Endothelial cell (in vitro differentiated cells): ENCODE measurements at regions not wholly inside any gene's neighbourhood (a gene's known extent, or its start where the extent isn't known, plus 50 kb on each side); places are given as distances from the start of the nearest gene placed in this dataset.

ENCODE experiments used
- DNase-seq: peaks from one replicate; pipeline ENCODE4 v3.0.0; 2021; ENCODE audit warnings: low spot score
- H3K27ac Mint-ChIP-seq: one replicate; pipeline ENCODE4 v1.8.0; 2021; ENCODE audit warnings: mixed read lengths, inconsistent platforms; ENCODE audit not compliant: unreplicated experiment
- H3K27me3 Mint-ChIP-seq: one replicate; pipeline ENCODE4 v1.8.0; 2021; ENCODE audit warnings: mild to moderate bottlenecking, moderate library complexity, mixed read lengths, inconsistent platforms; ENCODE audit not compliant: unreplicated experiment
- H3K36me3 Mint-ChIP-seq: one replicate; pipeline ENCODE4 v1.8.0; 2021; ENCODE audit warnings: mild to moderate bottlenecking, low read depth, mixed read lengths, inconsistent platforms; ENCODE audit not compliant: unreplicated experiment
- H3K4me1 Mint-ChIP-seq: one replicate; pipeline ENCODE4 v1.8.0; 2021; ENCODE audit warnings: mild to moderate bottlenecking, mixed read lengths, inconsistent platforms; ENCODE audit not compliant: unreplicated experiment
- H3K4me3 Mint-ChIP-seq: one replicate; pipeline ENCODE4 v1.8.0; 2021; ENCODE audit warnings: mild to moderate bottlenecking, mixed read lengths, inconsistent platforms; ENCODE audit not compliant: unreplicated experiment
- H3K9me3 Mint-ChIP-seq: one replicate; pipeline ENCODE4 v1.8.0; 2021; ENCODE audit warnings: mixed read lengths, inconsistent platforms; ENCODE audit not compliant: unreplicated experiment
- TF ChIP-seq, protein P1 (sequence below): fragments of 200-600 bp; sonication (generic); IDR thresholded peaks from one replicate; pipeline ENCODE4 v1.5.0; 2021; ENCODE audit warnings: antibody characterized with exemption; ENCODE audit not compliant: unreplicated experiment

DNA sequence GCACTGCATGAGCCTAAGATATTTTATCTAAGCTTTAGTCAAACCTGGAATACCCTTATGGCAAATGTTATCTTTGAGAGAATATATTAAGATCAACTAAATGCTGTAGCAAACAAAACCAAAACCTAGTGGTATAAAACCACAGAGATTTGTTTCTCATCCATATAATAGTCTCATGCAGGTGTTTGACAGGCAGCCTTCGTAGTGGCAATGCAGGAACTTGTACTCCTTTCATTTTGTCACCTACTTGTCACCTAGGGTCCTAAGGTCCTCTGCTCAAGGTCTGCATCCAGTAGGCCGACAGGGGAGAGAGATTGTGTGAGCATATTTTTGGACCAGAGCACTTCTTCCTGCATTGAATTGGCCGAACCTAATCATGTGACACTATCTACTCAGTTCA, 352.6 kb downstream of the GPR37 start:
- Mint-ChIP-seq H3K36me3 (no peaks in the 10 kb centered on the region), H3K4me1 (no peaks in the 10 kb centered on the region), H3K4me3 (no peak overlapping the region), H3K27me3 (no peaks in the 10 kb centered on the region), H3K27ac (no peak overlapping the region), H3K9me3 (no peaks in the 10 kb centered on the region)
- TF ChIP-seq, protein P1, sequence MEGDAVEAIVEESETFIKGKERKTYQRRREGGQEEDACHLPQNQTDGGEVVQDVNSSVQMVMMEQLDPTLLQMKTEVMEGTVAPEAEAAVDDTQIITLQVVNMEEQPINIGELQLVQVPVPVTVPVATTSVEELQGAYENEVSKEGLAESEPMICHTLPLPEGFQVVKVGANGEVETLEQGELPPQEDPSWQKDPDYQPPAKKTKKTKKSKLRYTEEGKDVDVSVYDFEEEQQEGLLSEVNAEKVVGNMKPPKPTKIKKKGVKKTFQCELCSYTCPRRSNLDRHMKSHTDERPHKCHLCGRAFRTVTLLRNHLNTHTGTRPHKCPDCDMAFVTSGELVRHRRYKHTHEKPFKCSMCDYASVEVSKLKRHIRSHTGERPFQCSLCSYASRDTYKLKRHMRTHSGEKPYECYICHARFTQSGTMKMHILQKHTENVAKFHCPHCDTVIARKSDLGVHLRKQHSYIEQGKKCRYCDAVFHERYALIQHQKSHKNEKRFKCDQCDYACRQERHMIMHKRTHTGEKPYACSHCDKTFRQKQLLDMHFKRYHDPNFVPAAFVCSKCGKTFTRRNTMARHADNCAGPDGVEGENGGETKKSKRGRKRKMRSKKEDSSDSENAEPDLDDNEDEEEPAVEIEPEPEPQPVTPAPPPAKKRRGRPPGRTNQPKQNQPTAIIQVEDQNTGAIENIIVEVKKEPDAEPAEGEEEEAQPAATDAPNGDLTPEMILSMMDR: no peak
- DNase-seq: no peak

DNA sequence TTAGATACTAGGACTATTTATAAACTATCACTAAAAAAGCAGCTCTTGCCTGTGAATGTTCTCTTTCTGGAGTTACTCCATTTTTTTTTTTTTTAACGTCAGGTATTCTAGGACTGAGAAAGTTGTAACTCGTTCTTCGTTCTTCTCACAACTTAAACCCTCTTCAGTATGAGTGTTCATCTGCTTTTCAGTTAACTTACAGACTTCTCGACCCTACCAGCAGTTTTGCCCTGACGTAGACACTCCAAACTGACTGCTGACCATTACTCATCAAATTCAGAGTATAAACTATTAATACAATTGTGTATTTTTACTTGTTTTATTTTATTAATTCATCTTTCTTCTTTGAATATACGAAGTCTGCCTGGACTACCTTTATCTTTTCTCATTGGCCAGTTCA, 353.1 kb downstream of the GPR37 start:
- no peak overlapping the region for H3K27ac Mint-ChIP-seq
- H3K36me3 Mint-ChIP-seq: no peaks in the 10 kb centered on the region
- no peak for DNase-seq
- no peaks in the 10 kb centered on the region for H3K9me3 Mint-ChIP-seq
- no peak overlapping the region for H3K4me3 Mint-ChIP-seq
- H3K4me1 Mint-ChIP-seq: no peaks in the 10 kb centered on the region
- TF ChIP-seq, protein P1: no peak
- H3K27me3 Mint-ChIP-seq: no peaks in the 10 kb centered on the region

DNA sequence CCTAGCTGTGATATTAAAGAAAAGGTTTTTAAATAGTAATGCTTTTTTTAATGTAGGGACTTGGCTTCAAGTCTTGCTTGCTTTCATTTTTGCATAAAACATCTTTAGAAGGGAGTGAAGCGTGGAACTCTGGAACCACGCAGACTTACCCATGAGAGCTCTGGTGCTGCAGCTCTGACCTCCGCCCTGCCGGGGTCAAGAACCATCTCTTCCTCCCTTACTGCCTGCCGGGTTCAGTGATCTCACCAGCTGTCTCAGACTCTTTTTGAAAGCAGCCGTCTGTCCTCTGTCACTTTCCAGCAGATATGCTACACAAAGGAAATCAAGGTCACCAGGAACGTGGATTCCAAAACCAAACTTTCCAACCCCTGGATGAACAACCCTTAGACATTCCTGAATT, 353.8 kb downstream of the GPR37 start:
- TF ChIP-seq, protein P1: no peak
- H3K4me3 Mint-ChIP-seq: no peak overlapping the region
- no peaks in the 10 kb centered on the region for H3K36me3 Mint-ChIP-seq
- DNase-seq: no peak
- H3K9me3 Mint-ChIP-seq: no peaks in the 10 kb centered on the region
- H3K27ac Mint-ChIP-seq: no peak overlapping the region
- no peaks in the 10 kb centered on the region for H3K27me3 Mint-ChIP-seq
- H3K4me1 Mint-ChIP-seq: no peaks in the 10 kb centered on the region

DNA sequence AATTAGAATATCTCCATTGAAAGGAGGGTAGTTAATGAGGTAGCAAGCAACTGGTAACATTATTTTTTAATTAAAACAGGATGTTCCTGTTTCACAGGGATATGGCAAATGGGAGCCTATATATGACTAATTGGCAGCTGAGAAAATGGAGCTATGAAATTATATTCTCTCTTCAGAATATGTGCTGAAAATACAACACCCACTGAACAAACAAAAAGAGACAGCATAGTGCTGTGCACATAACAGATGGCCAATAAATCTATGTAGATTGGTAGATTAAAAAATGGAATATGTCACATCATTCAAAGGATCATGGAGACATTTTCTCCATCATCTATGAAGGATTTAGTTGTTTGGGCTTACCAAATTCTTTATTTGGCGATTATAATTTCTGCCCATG, 362.0 kb downstream of the GPR37 start:
- Mint-ChIP-seq H3K36me3 (no peaks in the 10 kb centered on the region), H3K4me1 (no peaks in the 10 kb centered on the region), H3K4me3 (no peak overlapping the region), H3K9me3 (no peaks in the 10 kb centered on the region), H3K27me3 (no peaks in the 10 kb centered on the region), H3K27ac (no peak overlapping the region)
- TF ChIP-seq, protein P1: no peak
- DNase-seq: no peak

DNA sequence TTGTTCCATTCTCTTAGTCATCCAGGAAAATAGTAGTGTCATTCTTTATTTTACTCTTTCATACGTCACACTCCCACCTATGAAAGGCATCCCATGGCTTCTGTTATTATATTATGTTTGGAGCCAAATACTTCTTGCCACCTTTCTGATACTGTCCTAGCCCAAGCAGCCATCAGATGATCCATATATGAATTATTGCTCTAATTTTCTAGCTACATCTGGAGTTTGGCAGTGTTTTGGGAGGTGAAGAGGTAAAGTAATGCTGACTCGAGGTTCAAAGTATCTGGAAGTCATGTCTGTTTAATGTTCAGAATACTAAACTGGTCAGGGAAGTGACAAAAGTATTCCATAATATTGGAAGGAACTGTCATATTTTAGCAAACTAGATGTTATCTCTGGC, 362.5 kb downstream of the GPR37 start:
- H3K4me1 Mint-ChIP-seq: no peaks in the 10 kb centered on the region
- no peaks in the 10 kb centered on the region for H3K36me3 Mint-ChIP-seq
- no peaks in the 10 kb centered on the region for H3K27me3 Mint-ChIP-seq
- DNase-seq: no peak
- no peak overlapping the region for H3K4me3 Mint-ChIP-seq
- TF ChIP-seq, protein P1: no peak
- no peak overlapping the region for H3K27ac Mint-ChIP-seq
- no peaks in the 10 kb centered on the region for H3K9me3 Mint-ChIP-seq
